H1 (cell line): ENCODE measurements at regions not wholly inside any gene's neighbourhood (a gene's known extent, or its start where the extent isn't known, plus 50 kb on each side); places are given as distances from the start of the nearest gene placed in this dataset.

Source experiments
- CTCF ChIA-PET: fragments of 300-600 bp; sonication (Branson Sonifier 250); formaldehyde crosslinking; loops from one replicate; lab custom pipeline; 2021; ENCODE audit not compliant: partially characterized antibody; lab: Charles Lee
- POLR2A ChIA-PET: fragments of 300-600 bp; sonication (Branson Sonifier 250); formaldehyde crosslinking; loops from one replicate; lab custom pipeline; 2021; ENCODE audit warnings: inconsistent platforms; ENCODE audit not compliant: partially characterized antibody; lab: Charles Lee
- DNase-seq, 2 experiments: peaks; one replicate each; pipeline versions ENCODE4 v3.0.0 to v3.0.0-alpha.2; 2010 to 2022; ENCODE audit warnings: low spot score in 2 of 2, low read depth in 1 of 2, mixed read lengths in 1 of 2
- FAIRE-seq: peaks from 2 replicates; lab custom pipeline; 2011; peaks lifted over from hg19 to GRCh38; lab: Jason Lieb, UNC
- H2AFZ ChIP-seq: 2 replicates; pipeline ENCODE4 v1.8.1; 2012; ENCODE audit warnings: low read length, inconsistent platforms
- H2AK5ac ChIP-seq: 2 replicates; pipeline ENCODE4 v1.6.1; 2013; ENCODE audit warnings: low read depth, low read length
- H2BK120ac ChIP-seq: replicated peaks from 2 replicates; pipeline ENCODE3; 2013; ENCODE audit warnings: low read depth, low read length, inconsistent platforms
- H2BK12ac ChIP-seq: 2 replicates; pipeline ENCODE4 v1.6.1; 2013; ENCODE audit warnings: low read depth, low read length
- H2BK15ac ChIP-seq: 2 replicates; pipeline ENCODE4 v1.6.1; 2013; ENCODE audit warnings: low read length
- H2BK20ac ChIP-seq: 2 replicates; pipeline ENCODE4 v1.6.1; 2013; ENCODE audit warnings: low read length
- H2BK5ac ChIP-seq: 2 replicates; pipeline ENCODE4 v1.6.1; 2013; ENCODE audit warnings: low read depth, low read length
- H3K14ac ChIP-seq: 2 replicates; pipeline ENCODE4 v1.6.1; 2013; ENCODE audit warnings: inconsistent platforms; ENCODE audit not compliant: insufficient read length
- H3K18ac ChIP-seq: 2 replicates; pipeline ENCODE4 v1.6.1; 2013; ENCODE audit warnings: low read length; ENCODE audit errors: extremely low read depth
- H3K23ac ChIP-seq: 2 replicates; pipeline ENCODE4 v1.6.1; 2013; ENCODE audit warnings: inconsistent platforms; ENCODE audit not compliant: insufficient read length
- H3K23me2 ChIP-seq: 2 replicates; pipeline ENCODE4 v1.6.1; 2013; ENCODE audit warnings: low read depth, low read length
- H3K27ac ChIP-seq: 2 replicates; pipeline ENCODE4 v1.6.1; 2011; ENCODE audit warnings: low read depth, low read length, inconsistent platforms
- H3K27me3 ChIP-seq, 4 experiments: replicated peaks in 1 of 4; 1 replicate in 1 of 4; 2 replicates in 3 of 4; pipeline versions ENCODE4 v1.6.1 to v1.8.1; 2011 to 2013; ENCODE audit warnings: low read length in 3 of 4, mild to moderate bottlenecking in 3 of 4, inconsistent platforms in 2 of 4, mixed read lengths in 2 of 4, moderate library complexity in 1 of 4; ENCODE audit not compliant: control insufficient read depth in 3 of 4, insufficient read depth in 3 of 4; ENCODE audit errors: extremely low read depth in 1 of 4
- H3K36me3 ChIP-seq, 4 experiments: 2 replicates each; pipeline versions ENCODE4 v1.6.1 to v1.8.1; 2011 to 2013; ENCODE audit warnings: mild to moderate bottlenecking in 4 of 4, low read length in 3 of 4, moderate library complexity in 2 of 4, control low read depth in 1 of 4, inconsistent platforms in 1 of 4; ENCODE audit not compliant: insufficient read depth in 4 of 4, control insufficient read depth in 2 of 4
- H3K4ac ChIP-seq: replicated peaks from 2 replicates; pipeline ENCODE3; 2013; ENCODE audit warnings: low read length, low read depth, mixed read lengths, inconsistent platforms; ENCODE audit not compliant: insufficient read length
- H3K4me1 ChIP-seq, 4 experiments: replicated peaks in 1 of 4; 1 replicate in 1 of 4; 2 replicates in 3 of 4; pipeline versions ENCODE4 v1.6.1 to v1.8.1; 2011 to 2013; ENCODE audit warnings: low read length in 3 of 4, inconsistent platforms in 2 of 4, mixed read lengths in 1 of 4; ENCODE audit not compliant: insufficient read depth in 4 of 4, control insufficient read depth in 3 of 4
- H3K4me2 ChIP-seq, 2 experiments: 2 replicates each; pipeline versions ENCODE4 v1.6.1 to v1.8.1; 2011 to 2013; ENCODE audit warnings: low read depth in 2 of 2, low read length in 2 of 2, control low read depth in 1 of 2, inconsistent platforms in 1 of 2, mild to moderate bottlenecking in 1 of 2; ENCODE audit not compliant: insufficient read depth in 1 of 2
- H3K4me3 ChIP-seq, 4 experiments: fragments of 200-600, 300-600 bp in 1 of 4; sonication (generic), shearing (Covaris generic), sonication (Bioruptor Twin) in 1 of 4; 2 replicates each; pipeline versions ENCODE4 v1.5.1 to v1.8.1; 2011 to 2016; ENCODE audit warnings: low read length in 4 of 4, low read depth in 3 of 4, control low read depth in 2 of 4, inconsistent platforms in 2 of 4, mild to moderate bottlenecking in 2 of 4, mixed read lengths in 1 of 4, moderate library complexity in 1 of 4; ENCODE audit not compliant: insufficient read depth in 2 of 4; ENCODE audit errors: extremely low read depth in 1 of 4
- H3K56ac ChIP-seq: replicated peaks from 2 replicates; pipeline ENCODE3; 2013; ENCODE audit warnings: low read depth, mild to moderate bottlenecking, mixed read lengths, low read length, inconsistent platforms; ENCODE audit not compliant: insufficient read length
- H3K79me1 ChIP-seq: 2 replicates; pipeline ENCODE4 v1.6.1; 2013; ENCODE audit warnings: low read depth, low read length, control low read depth
- H3K79me2 ChIP-seq, 2 experiments: 2 replicates each; pipeline versions ENCODE4 v1.6.1 to v1.8.1; 2012 to 2013; ENCODE audit warnings: low read length in 2 of 2, mild to moderate bottlenecking in 2 of 2, inconsistent platforms in 1 of 2; ENCODE audit not compliant: insufficient read depth in 2 of 2, control insufficient read depth in 1 of 2
- H3K9ac ChIP-seq, 4 experiments: replicated peaks in 1 of 4; 1 replicate in 1 of 4; 2 replicates in 3 of 4; pipeline versions ENCODE4 v1.6.1 to v1.8.1; 2011 to 2013; ENCODE audit warnings: low read depth in 3 of 4, low read length in 3 of 4, control low read depth in 2 of 4, mild to moderate bottlenecking in 2 of 4, moderate library complexity in 2 of 4, inconsistent platforms in 1 of 4; ENCODE audit errors: extremely low read depth in 1 of 4
- H3K9me3 ChIP-seq, 2 experiments: 2 replicates each; pipeline versions ENCODE4 v1.6.1 to v1.8.1; 2012 to 2013; ENCODE audit warnings: mild to moderate bottlenecking in 2 of 2, moderate library complexity in 2 of 2, control low read depth in 1 of 2, inconsistent platforms in 1 of 2, low read depth in 1 of 2, low read length in 1 of 2, mixed read lengths in 1 of 2; ENCODE audit not compliant: insufficient read depth in 2 of 2
- H4K20me1 ChIP-seq, 2 experiments: replicated peaks in 1 of 2; 2 replicates each; pipeline versions ENCODE3 to v1.8.1; 2011 to 2013; ENCODE audit warnings: inconsistent platforms in 2 of 2, low read length in 2 of 2, mild to moderate bottlenecking in 1 of 2; ENCODE audit not compliant: insufficient read depth in 2 of 2, control insufficient read depth in 1 of 2
- H4K5ac ChIP-seq: 2 replicates; pipeline ENCODE4 v1.6.1; 2013; ENCODE audit warnings: low read length, low read depth, mixed read lengths, inconsistent platforms; ENCODE audit not compliant: insufficient read length
- H4K8ac ChIP-seq: 2 replicates; pipeline ENCODE4 v1.8.0; 2013; ENCODE audit warnings: mild to moderate bottlenecking, moderate library complexity, low read length, inconsistent platforms; ENCODE audit not compliant: insufficient read depth; ENCODE audit errors: extremely low read depth
- H4K91ac ChIP-seq: replicated peaks from 2 replicates; pipeline ENCODE3; 2013; ENCODE audit warnings: low read length, mixed read lengths, inconsistent platforms; ENCODE audit not compliant: insufficient read length
- CHD2 ChIP-seq: IDR thresholded peaks from 2 replicates; pipeline ENCODE4 v1.6.1; 2012; ENCODE audit warnings: low read length, improper control_type of control experiment
- CTCF ChIP-seq, 3 experiments: IDR thresholded peaks; 1 replicate in 2 of 3; 2 replicates in 1 of 3; pipeline versions ENCODE4 v1.5.1 to v1.6.1; 2011; ENCODE audit warnings: low read length in 3 of 3, mild to moderate bottlenecking in 3 of 3, inconsistent platforms in 2 of 3, low read depth in 1 of 3, moderate library complexity in 1 of 3; ENCODE audit not compliant: insufficient read depth in 1 of 3; ENCODE audit errors: control extremely low read depth in 1 of 3
- HDAC6 ChIP-seq: IDR thresholded peaks from one replicate; pipeline ENCODE4 v1.7.1; 2012; ENCODE audit warnings: low read depth, mild to moderate bottlenecking, inconsistent platforms, low read length, moderate library complexity
- KDM4A ChIP-seq: IDR thresholded peaks from one replicate; pipeline ENCODE4 v1.7.1; 2012; ENCODE audit warnings: low read depth, mild to moderate bottlenecking, moderate library complexity, low read length, inconsistent platforms; ENCODE audit not compliant: severe bottlenecking
- KDM5A ChIP-seq: fragments of 200-600 bp; IDR thresholded peaks from 2 replicates; pipeline ENCODE4 v1.7.1; 2012; ENCODE audit warnings: mild to moderate bottlenecking, low read length, inconsistent platforms, mixed read lengths
- MAX ChIP-seq: IDR thresholded peaks from 2 replicates; pipeline ENCODE4 v1.6.1; 2012; ENCODE audit warnings: inconsistent platforms
- NRF1 ChIP-seq: IDR thresholded peaks from 2 replicates; pipeline ENCODE4 v1.6.1; 2011; ENCODE audit warnings: mild to moderate bottlenecking, low read depth, low read length, improper control_type of control experiment
- RAD21 ChIP-seq, 2 experiments: IDR thresholded peaks in 1 of 2; conservative IDR thresholded peaks in 1 of 2; 2 replicates each; pipeline ENCODE4 v1.6.1; 2011; ENCODE audit warnings: low read depth in 2 of 2, low read length in 2 of 2, improper control_type of control experiment in 1 of 2, inconsistent platforms in 1 of 2, mild to moderate bottlenecking in 1 of 2, moderate library complexity in 1 of 2
- RFX5 ChIP-seq: IDR thresholded peaks from 2 replicates; pipeline ENCODE4 v1.6.1; 2011; ENCODE audit warnings: low read depth, low read length, improper control_type of control experiment, borderline replicate concordance
- SIRT6 ChIP-seq: IDR thresholded peaks from one replicate; pipeline ENCODE4 v1.7.1; 2012; ENCODE audit warnings: low read length, inconsistent platforms
- TAF1 ChIP-seq: IDR thresholded peaks from 2 replicates; pipeline ENCODE4 v1.6.1; 2011; ENCODE audit warnings: mild to moderate bottlenecking, low read depth, low read length
- TEAD4 ChIP-seq: IDR thresholded peaks from 2 replicates; pipeline ENCODE4 v1.6.1; 2012; ENCODE audit warnings: low read depth, low read length, inconsistent platforms, mixed read lengths
- YY1 ChIP-seq: IDR thresholded peaks from 2 replicates; pipeline ENCODE4 v1.6.1; 2011; ENCODE audit warnings: low read depth, mild to moderate bottlenecking, low read length
- WGBS, 2 experiments: shearing (Covaris generic) in 1 of 2; methylation state at CpG; one replicate each; pipeline versions ENCODE4 v1.1.6 to v1.1.7; 2013 to 2015; ENCODE audit warnings: low lambda C conversion rate in 2 of 2, mixed read lengths in 2 of 2, inconsistent platforms in 1 of 2, low coverage in 1 of 2, missing lambda C conversion rate in 1 of 2; ENCODE audit not compliant: insufficient replicate concordance in 2 of 2, insufficient coverage in 1 of 2, insufficient read length in 1 of 2; ENCODE audit errors: extremely low coverage in 1 of 2, missing lambda C conversion rate in 1 of 2; 5-methylcytosine and 5-hydroxymethylcytosine counted together

- Histone ChIP-seq H4K5ac (no peak overlapping the region), H3K27me3 (no peaks in the 10 kb centered on the region), H4K91ac (no peak overlapping the region), H3K18ac (no peak overlapping the region), H3K23ac (no peak overlapping the region), H2AFZ (no peak overlapping the region), H4K8ac (no peak overlapping the region), H3K79me1 (no peaks in the 10 kb centered on the region), H3K4me3 (no peak overlapping the region), H4K20me1 (no peaks in the 10 kb centered on the region), H3K4me1 (no peaks in the 10 kb centered on the region), H3K27ac (no peak overlapping the region), H2AK5ac (no peak overlapping the region), H2BK15ac (no peak overlapping the region), H3K36me3 (no peaks in the 10 kb centered on the region), H2BK12ac (no peak overlapping the region), H3K4ac (no peak overlapping the region), H2BK120ac (no peak overlapping the region), H3K56ac (no peak overlapping the region), H2BK20ac (no peak overlapping the region), H2BK5ac (no peak overlapping the region), H3K9me3 (no peaks in the 10 kb centered on the region), H3K79me2 (no peaks in the 10 kb centered on the region), H3K23me2 (no peaks in the 10 kb centered on the region), H3K9ac (no peak overlapping the region), H3K14ac (no peak overlapping the region), H3K4me2 (no peak overlapping the region)
- ChIA-PET POLR2A (no interaction called here), CTCF (no interaction called here)
- 48% methylated on average over 1 of the region's 1 CpG; no CpG with 5 or more reads in 1 of the 2 experiments for WGBS, 2 experiments
- FAIRE-seq (no peak), DNase-seq (no peak)
- TF ChIP-seq CHD2, result no peak
- TF ChIP-seq TAF1, result no peak
- no peak for TF ChIP-seq CTCF (IDR thresholded peaks at IDR 0.05; ENCODE audit: control extremely low read depth in 1 of 3, insufficient read depth in 1 of 3, low read depth in 1 of 3, low read length in 3 of 3)
- TF ChIP-seq SIRT6, result no peak
- TF ChIP-seq RAD21 (IDR thresholded peaks at IDR 0.05 in 1 of 2, conservative IDR thresholded peaks at IDR 0.05 in 1 of 2; ENCODE audit: low read depth in 2 of 2, low read length in 2 of 2), result no peak
- TF ChIP-seq KDM4A, result no peak
- TF ChIP-seq HDAC6, result no peak
- no peak for TF ChIP-seq YY1
- no peak for TF ChIP-seq NRF1
- no peak for TF ChIP-seq RFX5
- no peak for TF ChIP-seq TEAD4
- no peak for TF ChIP-seq MAX
- no peak for TF ChIP-seq KDM5A
Measured at GRCh38 chr2:81542119-81542518, 1237.6 kb upstream of the LRRTM1 start.
